ENCODE measurements at regions not wholly inside any gene's neighbourhood (a gene's known extent, or its start where the extent isn't known, plus 50 kb on each side); places are given as distances from the start of the nearest gene placed in this dataset.

DNA sequence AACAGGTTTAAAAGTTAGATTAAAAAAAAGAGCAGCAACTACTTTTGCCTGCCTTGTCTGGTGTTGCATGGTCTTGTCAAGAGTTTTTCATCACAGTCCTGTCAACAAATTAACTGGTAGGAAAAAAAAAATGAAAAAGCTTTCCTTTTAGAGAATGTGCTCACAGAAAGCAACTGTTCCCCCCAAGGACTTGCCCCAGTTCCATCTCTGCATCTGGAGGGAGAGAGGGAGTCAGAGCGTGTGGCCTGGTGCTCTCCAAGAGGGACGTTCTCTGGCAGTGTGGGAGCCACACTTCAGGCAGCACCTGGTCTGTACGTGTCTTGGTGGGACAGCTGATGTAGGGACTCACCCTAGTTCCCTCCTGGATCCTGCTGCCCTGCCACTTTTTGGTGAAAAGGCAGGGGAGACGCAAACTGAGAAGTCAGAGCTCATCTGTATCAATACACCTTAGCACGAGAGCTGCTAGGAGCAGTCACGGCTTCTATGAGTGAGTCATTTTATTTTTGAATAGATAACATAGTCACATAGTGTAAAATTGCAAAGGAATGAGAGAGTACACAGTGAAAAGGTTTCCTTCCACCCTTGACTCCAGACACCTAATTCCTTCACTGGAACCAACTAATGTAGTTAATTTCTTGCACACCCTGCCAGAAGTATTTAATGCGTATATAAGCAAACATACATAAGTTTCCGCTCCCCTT lies 172.5 kb upstream of the MGAT5 start:
- Mint-ChIP-seq H3K27ac (no peak overlapping the region), H3K4me3 (no peak overlapping the region), H3K9me3 (no peaks in the 10 kb centered on the region), H3K4me1 (no peaks in the 10 kb centered on the region), H3K27me3 (peaks cover 13% of the 10 kb centered on the region), H3K36me3 (no peaks in the 10 kb centered on the region)
- POLR2A ChIA-PET: no interaction called here
- ATAC-seq (ENCODE audit: low read depth) (no peak), DNase-seq (no peak)

DNA sequence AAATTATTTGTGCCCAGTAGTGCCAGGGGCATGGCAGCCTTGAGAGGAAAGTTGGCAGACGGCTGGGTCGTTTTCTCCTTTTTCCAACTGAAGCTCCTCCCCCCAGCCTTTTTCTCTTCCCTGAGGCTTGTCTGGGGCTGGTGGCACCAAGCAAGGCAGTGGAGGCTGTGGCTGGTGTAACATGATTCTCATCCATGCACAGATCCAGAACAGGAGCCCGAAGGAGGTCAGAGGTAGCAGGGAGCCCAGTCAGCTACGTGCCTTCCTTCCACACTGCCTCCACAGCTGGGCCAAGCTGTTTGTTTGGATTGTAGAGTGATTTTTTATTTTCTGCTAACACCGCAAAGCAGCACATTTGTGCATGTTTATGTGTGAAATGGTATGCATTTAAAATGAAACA lies 170.3 kb upstream of the MGAT5 start:
- POLR2A ChIA-PET: no interaction called here
- Mint-ChIP-seq H3K27ac (no peak overlapping the region), H3K36me3 (no peaks in the 10 kb centered on the region), H3K4me1 (no peaks in the 10 kb centered on the region), H3K4me3 (no peak overlapping the region), H3K27me3 (peaks cover 6% of the 10 kb centered on the region), H3K9me3 (no peaks in the 10 kb centered on the region)
- ATAC-seq (ENCODE audit: low read depth): no peak
- no peak for DNase-seq

DNA sequence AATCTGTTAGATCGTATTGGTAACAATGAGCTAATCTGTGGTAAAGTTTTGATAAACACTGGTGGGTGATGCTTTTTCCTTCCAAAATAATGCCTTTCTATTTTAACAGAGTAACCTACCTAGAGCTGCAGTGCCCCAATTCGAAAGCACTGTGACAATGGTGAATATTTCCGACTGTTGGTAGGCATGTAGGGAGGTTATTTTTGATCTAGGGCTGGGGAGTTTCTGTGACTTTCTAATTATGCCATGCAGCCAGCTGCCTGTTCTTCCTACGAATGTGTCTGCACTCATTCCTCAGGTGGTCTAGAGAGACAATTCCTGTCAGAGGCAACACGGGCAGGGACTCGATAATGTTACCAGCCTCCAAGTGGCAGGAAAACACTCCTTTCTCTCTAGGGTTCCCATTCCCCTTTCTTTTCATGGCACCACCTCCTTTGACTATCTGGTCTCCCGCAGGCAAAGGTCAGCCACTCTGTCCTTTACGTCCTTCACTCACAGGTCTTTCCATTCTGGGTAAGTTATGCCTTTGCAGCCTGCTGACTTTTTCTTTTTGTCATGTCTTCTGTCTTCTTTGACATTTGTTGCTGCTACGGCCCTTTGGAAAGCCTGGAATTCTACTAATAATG lies 167.2 kb upstream of the MGAT5 start:
- POLR2A ChIA-PET: no interaction called here
- Mint-ChIP-seq H3K4me3 (no peak overlapping the region), H3K27me3 (peaks cover 4% of the 10 kb centered on the region), H3K27ac (no peak overlapping the region), H3K36me3 (no peaks in the 10 kb centered on the region), H3K9me3 (no peaks in the 10 kb centered on the region), H3K4me1 (no peaks in the 10 kb centered on the region)
- no peak for DNase-seq
- no peak for ATAC-seq (ENCODE audit: low read depth)

DNA sequence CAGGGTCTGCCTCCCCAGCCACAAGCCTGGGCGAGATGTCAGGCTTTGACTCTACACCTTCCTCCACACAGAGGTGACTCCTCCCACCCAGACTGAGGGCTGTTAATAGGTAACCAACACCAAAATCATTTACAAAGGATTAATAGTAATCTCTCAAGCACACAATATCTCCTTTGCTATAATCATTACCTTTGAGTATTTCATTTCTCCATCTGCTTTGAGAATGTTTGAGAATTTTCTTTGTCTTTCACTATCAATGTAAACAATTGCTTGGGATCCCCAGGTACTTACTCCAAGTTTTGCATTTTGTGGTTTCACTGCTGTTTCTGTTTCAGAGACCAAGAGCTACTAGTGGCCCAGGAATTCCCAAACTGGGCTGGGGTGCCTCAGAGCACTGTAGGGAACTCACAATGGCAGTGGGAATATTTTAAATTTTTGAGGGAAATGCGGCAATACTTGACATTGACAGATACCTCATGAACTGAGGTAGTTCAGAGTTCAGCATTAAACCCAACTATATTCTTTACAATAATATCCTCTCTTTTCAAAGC lies 166.4 kb upstream of the MGAT5 start:
- Mint-ChIP-seq H3K4me3 (no peak overlapping the region), H3K4me1 (no peaks in the 10 kb centered on the region), H3K36me3 (no peaks in the 10 kb centered on the region), H3K9me3 (peaks cover 2% of the 10 kb centered on the region), H3K27me3 (peaks cover 4% of the 10 kb centered on the region), H3K27ac (no peak overlapping the region)
- DNase-seq (no peak), ATAC-seq (ENCODE audit: low read depth) (no peak)
- POLR2A ChIA-PET: no interaction called here

DNA sequence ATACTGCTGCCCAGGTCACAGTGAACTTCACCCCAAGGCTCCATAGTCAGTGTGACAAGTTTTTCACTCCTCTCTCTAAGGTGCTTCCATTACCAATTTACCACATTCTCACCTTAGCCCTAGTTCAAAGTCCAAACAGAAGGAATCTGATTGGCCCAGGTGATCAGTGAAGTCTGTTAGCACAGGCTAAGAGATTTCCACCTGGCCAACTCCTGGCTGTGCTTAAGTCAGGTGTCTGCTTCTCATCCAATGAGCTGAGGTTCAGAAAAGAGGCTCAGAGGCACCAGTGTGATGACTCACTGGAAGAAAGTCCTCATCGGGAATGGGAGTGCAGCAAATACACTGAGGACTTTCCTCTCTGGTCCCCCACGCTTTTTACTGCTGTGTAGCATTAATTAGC lies 164.4 kb upstream of the MGAT5 start:
- Mint-ChIP-seq H3K27me3 (peaks cover 7% of the 10 kb centered on the region), H3K36me3 (no peaks in the 10 kb centered on the region), H3K9me3 (peaks cover 2% of the 10 kb centered on the region), H3K27ac (no peak overlapping the region), H3K4me3 (no peak overlapping the region), H3K4me1 (no peaks in the 10 kb centered on the region)
- ATAC-seq (ENCODE audit: low read depth) (no peak), DNase-seq (no peak)
- POLR2A ChIA-PET: no interaction called here

DNA sequence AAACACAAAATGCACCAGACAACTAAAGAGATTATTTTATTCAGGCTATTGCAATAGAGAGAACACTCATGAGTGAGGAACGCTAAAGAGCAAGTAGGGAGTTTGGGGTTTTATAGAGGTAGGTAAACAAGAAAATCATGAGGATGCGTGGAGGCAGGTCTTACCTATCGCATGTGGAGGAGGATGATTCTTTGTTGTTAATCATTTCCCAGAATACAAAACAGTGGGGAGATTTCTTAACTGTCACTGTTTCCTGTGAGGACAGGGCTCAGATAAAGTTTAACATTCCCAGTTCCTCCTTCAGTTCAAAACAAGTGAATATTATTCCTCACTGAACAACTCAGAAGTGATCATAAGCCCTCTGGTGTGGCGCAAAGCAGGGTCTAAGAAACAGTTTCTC lies 156.1 kb upstream of the MGAT5 start:
- DNase-seq: no peak
- Mint-ChIP-seq H3K9me3 (peaks cover 2% of the 10 kb centered on the region), H3K4me1 (no peaks in the 10 kb centered on the region), H3K27me3 (peaks cover 13% of the 10 kb centered on the region), H3K4me3 (no peak overlapping the region), H3K36me3 (no peaks in the 10 kb centered on the region), H3K27ac (no peak overlapping the region)
- POLR2A ChIA-PET: no interaction called here
- no peak for ATAC-seq (ENCODE audit: low read depth)

DNA sequence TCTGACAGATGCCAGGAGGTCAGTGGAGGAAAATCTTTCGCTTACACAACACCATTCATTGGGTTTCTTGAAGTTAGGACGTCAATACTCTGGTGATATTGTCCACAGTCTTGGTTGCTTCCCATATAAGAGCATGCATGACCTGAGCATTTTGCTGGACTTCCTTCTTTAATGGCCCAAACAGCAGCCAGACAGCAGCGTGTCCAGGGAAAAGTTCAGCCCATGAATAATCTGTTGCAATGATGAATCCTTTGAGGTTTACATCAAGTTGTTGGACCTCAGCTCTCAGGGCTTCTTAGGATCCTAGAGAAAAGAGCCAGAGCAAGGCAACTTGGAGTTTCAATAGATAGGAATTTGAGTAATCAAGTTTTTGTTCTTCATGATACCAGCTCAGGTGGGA lies 155.6 kb upstream of the MGAT5 start:
- Mint-ChIP-seq H3K36me3 (no peaks in the 10 kb centered on the region), H3K9me3 (peaks cover 2% of the 10 kb centered on the region), H3K4me3 (no peak overlapping the region), H3K27me3 (peaks cover 15% of the 10 kb centered on the region), H3K4me1 (peaks cover under 1% of the 10 kb centered on the region), H3K27ac (no peak overlapping the region)
- DNase-seq (no peak), ATAC-seq (ENCODE audit: low read depth) (no peak)
- POLR2A ChIA-PET: no interaction called here

DNA sequence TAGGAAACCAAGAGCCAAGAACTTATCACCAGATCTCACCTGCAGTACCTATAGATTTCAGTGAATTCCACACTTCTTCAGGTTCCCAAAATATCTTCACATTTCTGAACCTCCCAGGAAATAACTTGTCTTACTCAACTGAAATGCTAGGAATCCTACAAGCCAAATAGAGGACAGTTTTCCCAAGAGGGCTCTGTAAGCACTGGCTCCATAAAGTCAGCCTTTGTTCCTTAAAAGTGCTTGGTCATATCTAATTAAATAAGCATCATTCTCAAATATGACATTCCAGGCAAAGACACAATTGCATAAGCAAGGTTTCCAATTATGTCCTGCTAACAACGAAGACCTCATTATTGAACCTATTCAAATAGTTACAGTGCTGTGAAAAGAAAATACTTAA lies 154.6 kb upstream of the MGAT5 start:
- DNase-seq (no peak), ATAC-seq (ENCODE audit: low read depth) (no peak)
- Mint-ChIP-seq H3K4me3 (no peak overlapping the region), H3K9me3 (peaks cover 2% of the 10 kb centered on the region), H3K27ac (no peak overlapping the region), H3K27me3 (peaks cover 15% of the 10 kb centered on the region), H3K4me1 (peaks cover 5% of the 10 kb centered on the region), H3K36me3 (no peaks in the 10 kb centered on the region)
- POLR2A ChIA-PET: no interaction called here

DNA sequence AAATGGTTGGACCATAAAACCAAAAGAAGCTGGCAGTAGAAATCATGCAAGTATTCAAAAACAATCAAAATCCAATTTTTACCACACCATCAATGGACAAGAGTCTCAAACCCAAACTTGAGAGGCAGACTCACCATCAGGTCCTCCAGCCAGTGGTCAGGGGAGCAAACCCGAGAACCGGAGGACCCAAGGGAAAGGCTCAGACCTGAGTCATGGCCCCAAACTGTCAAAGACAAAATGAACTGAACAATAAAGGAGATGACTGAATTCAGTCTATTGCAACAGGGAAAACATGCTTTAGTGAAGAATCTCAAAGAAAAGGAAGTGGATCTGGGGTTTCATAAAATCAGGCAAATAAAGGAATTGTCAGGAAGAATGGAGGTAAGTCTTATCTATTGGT lies 150.7 kb upstream of the MGAT5 start:
- DNase-seq (no peak), ATAC-seq (ENCODE audit: low read depth) (no peak)
- Mint-ChIP-seq H3K9me3 (peaks cover 6% of the 10 kb centered on the region), H3K4me3 (no peak overlapping the region), H3K36me3 (no peaks in the 10 kb centered on the region), H3K27ac (no peak overlapping the region), H3K4me1 (peaks cover 15% of the 10 kb centered on the region), H3K27me3 (peaks cover 13% of the 10 kb centered on the region)
- POLR2A ChIA-PET: no interaction called here

DNA sequence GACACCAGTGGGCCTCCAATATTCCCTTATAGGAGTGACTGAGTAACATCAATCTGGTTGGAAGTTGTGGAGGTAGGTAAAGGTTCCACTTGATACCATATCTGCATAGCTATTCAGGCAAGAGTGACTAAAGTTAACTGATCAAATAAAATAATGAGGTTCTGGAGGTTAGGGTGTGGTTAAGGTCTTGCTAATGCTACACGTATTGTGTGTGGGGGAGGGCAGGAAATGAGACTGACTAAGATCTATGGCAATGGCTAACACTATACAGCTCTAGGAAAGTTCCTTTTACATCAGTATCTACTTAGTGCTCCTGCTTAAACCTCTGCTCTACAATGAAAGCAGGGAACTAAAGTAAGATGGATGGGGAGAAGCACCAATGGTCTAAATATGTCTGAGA lies 149.1 kb upstream of the MGAT5 start:
- POLR2A ChIA-PET: no interaction called here

DNA sequence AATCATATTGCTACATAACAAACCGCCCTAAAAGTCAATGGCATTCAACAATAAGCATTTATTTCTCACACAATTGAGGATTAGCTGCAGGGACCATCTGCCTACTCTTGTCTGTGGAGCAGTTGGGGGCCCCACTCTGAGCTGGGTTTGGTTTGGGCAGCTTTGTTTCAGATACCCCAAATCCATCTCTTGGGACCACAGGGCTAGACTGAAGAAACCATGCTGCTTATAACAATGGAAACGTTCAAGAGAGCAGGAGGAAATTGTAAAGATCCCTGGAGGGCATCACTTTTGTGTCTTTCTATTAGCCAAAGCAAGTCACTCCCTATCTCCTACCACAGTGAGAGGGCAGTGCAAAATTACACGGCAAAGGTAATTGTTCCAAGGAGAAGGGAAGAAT lies 146.5 kb upstream of the MGAT5 start:
- Mint-ChIP-seq H3K4me3 (no peak overlapping the region), H3K27me3 (peaks cover 7% of the 10 kb centered on the region), H3K36me3 (no peaks in the 10 kb centered on the region), H3K9me3 (peaks cover 9% of the 10 kb centered on the region), H3K4me1 (peaks cover 15% of the 10 kb centered on the region), H3K27ac (no peak overlapping the region)
- ATAC-seq (ENCODE audit: low read depth) (no peak), DNase-seq (no peak)
- POLR2A ChIA-PET: no interaction called here

More for the DNA sequence above, 149.1 kb upstream of the MGAT5 start:
- H3K27me3 Mint-ChIP-seq: peaks cover 8% of the 10 kb centered on the region
- H3K9me3 Mint-ChIP-seq: peaks cover 6% of the 10 kb centered on the region
- H3K27ac Mint-ChIP-seq: no peak overlapping the region
- DNase-seq: no peak
- peaks cover 15% of the 10 kb centered on the region for H3K4me1 Mint-ChIP-seq
- peak; percentile 94 for ATAC-seq (ENCODE audit: low read depth)
- no peak overlapping the region for H3K4me3 Mint-ChIP-seq
- H3K36me3 Mint-ChIP-seq: no peaks in the 10 kb centered on the region

DNA sequence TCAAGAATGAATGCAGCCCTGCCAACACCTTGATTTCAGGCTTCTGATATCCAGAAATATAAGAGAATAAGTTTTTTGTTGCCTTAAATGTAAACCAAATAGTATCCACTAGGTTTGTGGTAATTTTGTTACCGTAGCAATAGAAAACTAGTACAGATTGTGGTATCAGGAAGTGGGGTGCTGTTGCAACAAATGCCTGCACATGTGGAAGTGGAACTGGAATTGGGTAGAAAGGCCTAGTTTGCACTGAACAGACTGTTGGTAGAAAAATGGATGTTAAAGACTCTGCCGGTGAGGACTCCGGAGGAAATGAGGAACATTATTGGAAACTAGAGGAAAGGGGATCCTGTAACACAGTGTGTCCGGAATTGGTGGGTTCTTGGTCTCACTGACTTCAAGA lies 145.8 kb upstream of the MGAT5 start:
- no peak overlapping the region for H3K4me3 Mint-ChIP-seq

DNA sequence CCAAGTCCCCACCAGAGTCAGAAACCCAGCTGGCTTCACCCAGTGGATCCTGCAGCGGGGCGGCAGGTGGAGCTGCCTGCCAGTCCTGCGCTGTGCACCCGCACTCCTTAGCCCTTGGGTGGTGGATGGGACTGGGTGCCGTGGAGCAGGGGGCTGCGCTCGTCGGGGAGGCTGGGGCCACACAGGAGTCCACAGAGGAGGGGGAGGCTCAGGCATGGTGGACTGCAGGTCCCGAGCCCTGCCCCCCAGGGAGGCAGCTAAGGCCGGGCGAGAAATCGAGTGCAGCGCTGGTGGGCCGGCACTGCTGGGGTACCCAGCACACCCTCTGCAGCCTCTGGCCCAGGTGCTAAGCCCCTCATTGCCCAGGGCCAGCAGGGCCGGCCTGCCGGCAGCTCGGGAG lies 144.6 kb upstream of the MGAT5 start:
- no peak overlapping the region for H3K4me3 Mint-ChIP-seq
- peaks cover 9% of the 10 kb centered on the region for H3K9me3 Mint-ChIP-seq
- H3K27me3 Mint-ChIP-seq: peaks cover 9% of the 10 kb centered on the region
- no peaks in the 10 kb centered on the region for H3K36me3 Mint-ChIP-seq
- ATAC-seq (ENCODE audit: low read depth): no peak
- POLR2A ChIA-PET: no interaction called here
- H3K27ac Mint-ChIP-seq: no peak overlapping the region
- peaks cover 10% of the 10 kb centered on the region for H3K4me1 Mint-ChIP-seq
- no peak for DNase-seq

More for the DNA sequence above, 145.8 kb upstream of the MGAT5 start:
- peaks cover 15% of the 10 kb centered on the region for H3K4me1 Mint-ChIP-seq
- POLR2A ChIA-PET: no interaction called here
- H3K36me3 Mint-ChIP-seq: no peaks in the 10 kb centered on the region
- H3K9me3 Mint-ChIP-seq: peaks cover 9% of the 10 kb centered on the region
- peaks cover 6% of the 10 kb centered on the region for H3K27me3 Mint-ChIP-seq
- H3K27ac Mint-ChIP-seq: no peak overlapping the region
- ATAC-seq (ENCODE audit: low read depth): no peak
- no peak for DNase-seq

DNA sequence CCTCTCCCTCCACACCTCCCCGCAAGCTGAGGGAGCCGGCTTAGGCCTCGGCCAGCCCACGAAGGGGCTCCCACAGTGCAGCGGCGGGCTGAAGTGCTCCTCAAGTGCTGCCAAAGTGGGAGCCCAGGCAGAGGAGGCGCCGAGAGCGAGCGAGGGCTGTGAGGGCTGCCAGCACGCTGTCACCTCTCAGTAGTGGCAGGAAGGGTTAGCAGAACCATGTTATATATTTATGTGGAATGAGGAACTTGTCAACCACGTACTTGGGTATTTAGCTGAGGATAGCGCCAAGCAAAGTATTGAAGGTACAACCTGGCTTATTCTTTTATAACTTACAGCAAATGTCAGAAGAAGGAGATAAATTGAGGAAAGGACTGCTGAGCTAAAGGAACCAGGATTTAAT lies 144.1 kb upstream of the MGAT5 start:
- Mint-ChIP-seq H3K4me1 (peaks cover 5% of the 10 kb centered on the region), H3K4me3 (no peak overlapping the region), H3K36me3 (no peaks in the 10 kb centered on the region), H3K9me3 (peaks cover 9% of the 10 kb centered on the region), H3K27me3 (peaks cover 9% of the 10 kb centered on the region), H3K27ac (no peak overlapping the region)
- no peak for ATAC-seq (ENCODE audit: low read depth)
- no peak for DNase-seq
- POLR2A ChIA-PET: interaction anchor here (1.4 kb wide), 1 partner anchor 302 kb away, joined by 3 read pairs; no protein-coding TSS in a partner anchor
